ENCODE measurements at regions not wholly inside any gene's neighbourhood (a gene's known extent, or its start where the extent isn't known, plus 50 kb on each side); places are given as distances from the start of the nearest gene placed in this dataset.
A peak's percentile ranks its signal among the peaks of the same experiment; 100 is the strongest.
"Not testable (repeated sequence)": the region's sequence is repeated elsewhere in the genome, so short reads cannot be mapped to it uniquely, and the experiment has no call there.

- peak; percentile 27 for DNase-seq (ENCODE audit: low spot score)
- TF ChIP-seq CTCF (IDR thresholded peaks at IDR 0.05; ENCODE audit: extremely low read depth, missing control alignments): no peak
Observed at GRCh38 chr6:28816909-28817807, 106.6 kb downstream of the TRIM27 start.

GRCh38 chr6:28817808-28818145 lies 106.0 kb downstream of the TRIM27 start:
- no peak for DNase-seq (ENCODE audit: low spot score)
- TF ChIP-seq CTCF (IDR thresholded peaks at IDR 0.05; ENCODE audit: extremely low read depth, missing control alignments): no peak

- TF ChIP-seq CTCF (IDR thresholded peaks at IDR 0.05; ENCODE audit: extremely low read depth, missing control alignments): no peak
- no peak for DNase-seq (ENCODE audit: low spot score)
Observed at GRCh38 chr6:28824793-28825731, 98.7 kb downstream of the TRIM27 start.

GRCh38 chr6:28825732-28826293 lies 98.0 kb downstream of the TRIM27 start:
- no peak for DNase-seq (ENCODE audit: low spot score)
- no peak for TF ChIP-seq CTCF (IDR thresholded peaks at IDR 0.05; ENCODE audit: extremely low read depth, missing control alignments)

- DNase-seq (ENCODE audit: low spot score): not testable (repeated sequence)
Observed at GRCh38 chr6:28831683-28832082, 92.1 kb downstream of the TRIM27 start.

GRCh38 chr6:28836703-28837102 lies 87.1 kb downstream of the TRIM27 start:
- DNase-seq (ENCODE audit: low spot score): not testable (repeated sequence)

GRCh38 chr6:28838289-28838633 lies 85.5 kb downstream of the TRIM27 start:
- peak; percentile 61 for DNase-seq (ENCODE audit: low spot score)
- TF ChIP-seq CTCF (IDR thresholded peaks at IDR 0.05; ENCODE audit: extremely low read depth, missing control alignments): no peak
